Fibroblast of villous mesenchyme (primary cell): ENCODE measurements at regions not wholly inside any gene's neighbourhood (a gene's known extent, or its start where the extent isn't known, plus 50 kb on each side); places are given as distances from the start of the nearest gene placed in this dataset.

Source experiments
- DNase-seq: peaks from one replicate; pipeline ENCODE4 v3.0.0-alpha.2; 2010; ENCODE audit warnings: low read depth
- H3K4me3 ChIP-seq: 2 replicates; pipeline ENCODE4 v1.5.1; 2011; ENCODE audit warnings: low read depth, mild to moderate bottlenecking, low read length
- CTCF ChIP-seq: IDR thresholded peaks from 2 replicates; pipeline ENCODE4 v1.5.1; 2012; ENCODE audit warnings: low read depth, mild to moderate bottlenecking, low read length; ENCODE audit not compliant: insufficient read depth

GRCh38 chr6:149223120-149223903, 94.2 kb upstream of the TAB2 start:
- TF ChIP-seq CTCF: no peak
- H3K4me3 ChIP-seq: no peak overlapping the region
- DNase-seq: no peak

- H3K4me3 ChIP-seq: no peak overlapping the region
- no peak for TF ChIP-seq CTCF
- DNase-seq: no peak
Observed at GRCh38 chr6:149223904-149224351, 93.6 kb upstream of the TAB2 start.

GRCh38 chr6:149224399-149224798, 93.1 kb upstream of the TAB2 start:
- no peak for DNase-seq
- no peak for TF ChIP-seq CTCF
- H3K4me3 ChIP-seq: no peak overlapping the region

- TF ChIP-seq CTCF: no peak
- no peak overlapping the region for H3K4me3 ChIP-seq
- DNase-seq: no peak
Observed at GRCh38 chr6:149225370-149225769, 92.1 kb upstream of the TAB2 start.

GRCh38 chr6:149225946-149226345, 91.6 kb upstream of the TAB2 start:
- H3K4me3 ChIP-seq: no peak overlapping the region
- no peak for DNase-seq

GRCh38 chr6:149227796-149228195, 89.7 kb upstream of the TAB2 start:
- TF ChIP-seq CTCF: no peak

More at GRCh38 chr6:149225946-149226345, 91.6 kb upstream of the TAB2 start:
- TF ChIP-seq CTCF: no peak

GRCh38 chr6:149228311-149228955, 89.1 kb upstream of the TAB2 start:
- no peak for TF ChIP-seq CTCF
- no peak for DNase-seq
- H3K4me3 ChIP-seq: no peak overlapping the region

More at GRCh38 chr6:149227796-149228195, 89.7 kb upstream of the TAB2 start:
- DNase-seq: no peak
- H3K4me3 ChIP-seq: no peak overlapping the region
